H9 (cell line): ENCODE measurements at regions not wholly inside any gene's neighbourhood (a gene's known extent, or its start where the extent isn't known, plus 50 kb on each side); places are given as distances from the start of the nearest gene placed in this dataset.
A peak's percentile ranks its signal among the peaks of the same experiment; 100 is the strongest.

Source experiments
- DNase-seq: peaks from one replicate; pipeline ENCODE4 v3.0.0-alpha.2; 2017
- H2AFZ ChIP-seq: one replicate; pipeline ENCODE4 v1.6.1; 2013; ENCODE audit warnings: mild to moderate bottlenecking, low read length, control low read depth, moderate library complexity
- H2AK5ac ChIP-seq: 2 replicates; pipeline ENCODE4 v1.6.1; 2013; ENCODE audit warnings: low read length, control low read depth, mixed read lengths; ENCODE audit not compliant: insufficient read length
- H2BK120ac ChIP-seq: one replicate; pipeline ENCODE4 v1.6.1; 2013; ENCODE audit warnings: low read depth, mild to moderate bottlenecking, low read length, control low read depth, inconsistent platforms; ENCODE audit not compliant: poor library complexity, severe bottlenecking
- H2BK12ac ChIP-seq: 2 replicates; pipeline ENCODE4 v1.6.1; 2013; ENCODE audit warnings: low read length, control low read depth, mixed read lengths, low read depth; ENCODE audit not compliant: insufficient read length
- H2BK15ac ChIP-seq: 2 replicates; pipeline ENCODE4 v1.6.1; 2013; ENCODE audit warnings: low read depth, low read length, control low read depth
- H2BK20ac ChIP-seq: one replicate; pipeline ENCODE4 v1.6.1; 2013; ENCODE audit warnings: low read depth, mild to moderate bottlenecking, low read length, control low read depth, inconsistent platforms; ENCODE audit not compliant: poor library complexity, severe bottlenecking
- H2BK5ac ChIP-seq: 2 replicates; pipeline ENCODE4 v1.6.1; 2013; ENCODE audit warnings: low read length, control low read depth, mixed read lengths; ENCODE audit not compliant: insufficient read length
- H3K14ac ChIP-seq: 2 replicates; pipeline ENCODE4 v1.6.1; 2013; ENCODE audit warnings: low read length, control low read depth; ENCODE audit not compliant: insufficient read depth
- H3K18ac ChIP-seq: 2 replicates; pipeline ENCODE4 v1.6.1; 2013; ENCODE audit warnings: low read depth, mild to moderate bottlenecking, mixed read lengths, low read length, control low read depth; ENCODE audit not compliant: insufficient read length
- H3K23ac ChIP-seq: 2 replicates; pipeline ENCODE4 v1.6.1; 2013; ENCODE audit warnings: low read length, control low read depth, mixed read lengths, low read depth; ENCODE audit not compliant: insufficient read length
- H3K23me2 ChIP-seq: 2 replicates; pipeline ENCODE4 v1.6.1; 2013; ENCODE audit warnings: low read depth, mild to moderate bottlenecking, mixed read lengths, low read length, control low read depth; ENCODE audit not compliant: insufficient read length, poor library complexity, severe bottlenecking
- H3K27ac ChIP-seq: 2 replicates; pipeline ENCODE4 v1.5.1; 2013; ENCODE audit warnings: low read length, control low read depth, mixed read lengths, low read depth; ENCODE audit not compliant: insufficient read length
- H3K27me3 ChIP-seq: 2 replicates; pipeline ENCODE4 v1.6.1; 2013; ENCODE audit warnings: low read length, control low read depth, inconsistent platforms; ENCODE audit not compliant: insufficient read depth
- H3K4ac ChIP-seq: 2 replicates; pipeline ENCODE4 v1.6.1; 2013; ENCODE audit warnings: low read depth, mild to moderate bottlenecking, control low read depth, inconsistent platforms, low read length, moderate library complexity
- H3K4me1 ChIP-seq: 2 replicates; pipeline ENCODE4 v1.6.1; 2013; ENCODE audit warnings: low read length, control low read depth, inconsistent platforms; ENCODE audit not compliant: insufficient read depth
- H3K4me2 ChIP-seq: 2 replicates; pipeline ENCODE4 v1.6.1; 2013; ENCODE audit warnings: low read length, control low read depth, mixed read lengths; ENCODE audit not compliant: insufficient read length, insufficient read depth
- H3K56ac ChIP-seq: 2 replicates; pipeline ENCODE4 v1.6.1; 2013; ENCODE audit warnings: low read depth, mild to moderate bottlenecking, mixed read lengths, low read length, control low read depth; ENCODE audit not compliant: insufficient read length
- H3K79me1 ChIP-seq: 2 replicates; pipeline ENCODE4 v1.6.1; 2013; ENCODE audit warnings: low read depth, mild to moderate bottlenecking, moderate library complexity, low read length, control low read depth, inconsistent platforms; ENCODE audit not compliant: insufficient read depth, poor library complexity, severe bottlenecking
- H3K79me2 ChIP-seq: 2 replicates; pipeline ENCODE4 v1.6.1; 2013; ENCODE audit warnings: low read length, control low read depth, inconsistent platforms; ENCODE audit not compliant: insufficient read depth
- H3K9ac ChIP-seq: 2 replicates; pipeline ENCODE4 v1.6.1; 2013; ENCODE audit warnings: low read length, control low read depth, mixed read lengths; ENCODE audit not compliant: insufficient read length; ENCODE audit errors: extremely low read depth
- H3K9me3 ChIP-seq: one replicate; pipeline ENCODE4 v1.6.1; 2013; ENCODE audit warnings: low read depth, low read length, inconsistent platforms; ENCODE audit not compliant: control insufficient read depth
- H3T11ph ChIP-seq: one replicate; pipeline ENCODE4 v1.6.1; 2013; ENCODE audit warnings: mild to moderate bottlenecking, low read length, control low read depth, inconsistent platforms
- H4K20me1 ChIP-seq: one replicate; pipeline ENCODE4 v1.6.1; 2013; ENCODE audit not compliant: control insufficient read depth, insufficient read length, insufficient read depth
- H4K5ac ChIP-seq: 2 replicates; pipeline ENCODE4 v1.6.1; 2013; ENCODE audit warnings: low read depth, mild to moderate bottlenecking, mixed read lengths, low read length, control low read depth; ENCODE audit not compliant: insufficient read length
- H4K8ac ChIP-seq: replicated peaks from 2 replicates; pipeline ENCODE4 v1.6.1; 2013; ENCODE audit warnings: low read length, control low read depth, mixed read lengths, low read depth; ENCODE audit not compliant: insufficient read length
- H4K91ac ChIP-seq: 2 replicates; pipeline ENCODE4 v1.6.1; 2013; ENCODE audit warnings: low read depth, mild to moderate bottlenecking, moderate library complexity, mixed read lengths, low read length, control low read depth; ENCODE audit not compliant: insufficient read length
- H3K27ac Mint-ChIP-seq, 3 experiments: 2 replicates in 2 of 3; 3 replicates in 1 of 3; pipeline ENCODE4 v1.8.0; 2020 to 2021; ENCODE audit warnings: mixed read lengths in 3 of 3, mild to moderate bottlenecking in 1 of 3, moderate library complexity in 1 of 3
- H3K27me3 Mint-ChIP-seq: 2 replicates; pipeline ENCODE4 v1.8.0; 2021; ENCODE audit warnings: low read depth, mild to moderate bottlenecking, moderate library complexity, mixed read lengths
- H3K36me3 Mint-ChIP-seq, 3 experiments: 2 replicates in 2 of 3; 3 replicates in 1 of 3; pipeline ENCODE4 v1.8.0; 2020 to 2021; ENCODE audit warnings: low read depth in 3 of 3, mixed read lengths in 3 of 3; ENCODE audit not compliant: insufficient read depth in 1 of 3
- H3K4me1 Mint-ChIP-seq, 2 experiments: 2 replicates each; pipeline ENCODE4 v1.8.0; 2020; ENCODE audit warnings: mixed read lengths in 2 of 2
- H3K4me3 Mint-ChIP-seq, 2 experiments: 2 replicates in 1 of 2; 3 replicates in 1 of 2; pipeline ENCODE4 v1.8.0; 2020 to 2021; ENCODE audit warnings: mild to moderate bottlenecking in 2 of 2, mixed read lengths in 2 of 2, moderate library complexity in 1 of 2
- H3K9me3 Mint-ChIP-seq, 2 experiments: 2 replicates in 1 of 2; 3 replicates in 1 of 2; pipeline ENCODE4 v1.8.0; 2020; ENCODE audit warnings: mild to moderate bottlenecking in 2 of 2, mixed read lengths in 2 of 2, moderate library complexity in 1 of 2
- WGBS: extraction: QIAGEN DNeasy Blood & Tissue Kit; methylation state at CpG from one replicate; pipeline ENCODE4 v1.1.7; 2013; ENCODE audit warnings: missing lambda C conversion rate, low lambda C conversion rate, mixed read lengths; ENCODE audit not compliant: insufficient read length; ENCODE audit errors: extremely low coverage; 5-methylcytosine and 5-hydroxymethylcytosine counted together
- TF ChIP-seq, protein P1 (sequence below): fragments of 200-600 bp; sonication (generic); conservative IDR thresholded peaks from 3 replicates; pipeline ENCODE4 v1.8.0; 2021; ENCODE audit warnings: antibody characterized with exemption, mild to moderate bottlenecking

- Mint-ChIP-seq H3K9me3 (peaks cover 12 to 19% of the 10 kb centered on the region in 2 experiments), H3K27ac (peak overlapping the region in 1 of 3 experiments; percentile 66; a peak in 1 of 7 replicates), H3K27me3 (no peaks in the 10 kb centered on the region), H3K4me3 (no peak overlapping the region), H3K4me1 (no peaks in the 10 kb centered on the region), H3K36me3 (peaks cover 0 to 16% (median 3%) of the 10 kb centered on the region in 3 experiments; a peak in 3 of 7 replicates)
- Histone ChIP-seq H2BK12ac (no peak overlapping the region), H4K91ac (no peak overlapping the region), H3K9me3 (peaks cover 6% of the 10 kb centered on the region), H3K4me1 (no peaks in the 10 kb centered on the region), H3K4ac (no peak overlapping the region), H4K8ac (no peak overlapping the region), H3K23ac (no peak overlapping the region), H3T11ph (no peak overlapping the region), H3K27me3 (no peaks in the 10 kb centered on the region), H3K56ac (no peak overlapping the region), H3K79me2 (no peaks in the 10 kb centered on the region), H3K27ac (no peak overlapping the region), H3K79me1 (no peaks in the 10 kb centered on the region), H3K4me2 (no peak overlapping the region), H2AFZ (no peak overlapping the region), H3K18ac (no peak overlapping the region), H3K23me2 (no peaks in the 10 kb centered on the region), H2BK20ac (no peak overlapping the region), H4K5ac (no peak overlapping the region), H2AK5ac (no peak overlapping the region), H3K14ac (no peak overlapping the region), H2BK120ac (no peak overlapping the region), H3K9ac (no peak overlapping the region), H2BK5ac (no peak overlapping the region), H2BK15ac (no peak overlapping the region), H4K20me1 (no peaks in the 10 kb centered on the region)
- no CpG with 5 or more reads among the region's 4 CpGs for WGBS
- DNase-seq, result no peak
- TF ChIP-seq, protein P1, sequence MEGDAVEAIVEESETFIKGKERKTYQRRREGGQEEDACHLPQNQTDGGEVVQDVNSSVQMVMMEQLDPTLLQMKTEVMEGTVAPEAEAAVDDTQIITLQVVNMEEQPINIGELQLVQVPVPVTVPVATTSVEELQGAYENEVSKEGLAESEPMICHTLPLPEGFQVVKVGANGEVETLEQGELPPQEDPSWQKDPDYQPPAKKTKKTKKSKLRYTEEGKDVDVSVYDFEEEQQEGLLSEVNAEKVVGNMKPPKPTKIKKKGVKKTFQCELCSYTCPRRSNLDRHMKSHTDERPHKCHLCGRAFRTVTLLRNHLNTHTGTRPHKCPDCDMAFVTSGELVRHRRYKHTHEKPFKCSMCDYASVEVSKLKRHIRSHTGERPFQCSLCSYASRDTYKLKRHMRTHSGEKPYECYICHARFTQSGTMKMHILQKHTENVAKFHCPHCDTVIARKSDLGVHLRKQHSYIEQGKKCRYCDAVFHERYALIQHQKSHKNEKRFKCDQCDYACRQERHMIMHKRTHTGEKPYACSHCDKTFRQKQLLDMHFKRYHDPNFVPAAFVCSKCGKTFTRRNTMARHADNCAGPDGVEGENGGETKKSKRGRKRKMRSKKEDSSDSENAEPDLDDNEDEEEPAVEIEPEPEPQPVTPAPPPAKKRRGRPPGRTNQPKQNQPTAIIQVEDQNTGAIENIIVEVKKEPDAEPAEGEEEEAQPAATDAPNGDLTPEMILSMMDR, result no peak
Observed at GRCh38 chr12:30345744-30346471, 349.8 kb downstream of the IPO8 start.
